GM11168 (cell line): ENCODE measurements at regions not wholly inside any gene's neighbourhood (a gene's known extent, or its start where the extent isn't known, plus 50 kb on each side); places are given as distances from the start of the nearest gene placed in this dataset.
"Not testable (repeated sequence)": the region's sequence is repeated elsewhere in the genome, so short reads cannot be mapped to it uniquely, and the experiment has no call there.

Experiments used
- in situ Hi-C: fragments of 300-500 bp; cut with MboI; formaldehyde crosslinking; loops from one replicate; pipeline ENCODE4 v1.12.0; 2022; ENCODE audit warnings: low sequenced_read_pairs; ENCODE audit not compliant: unreplicated experiment

DNA sequence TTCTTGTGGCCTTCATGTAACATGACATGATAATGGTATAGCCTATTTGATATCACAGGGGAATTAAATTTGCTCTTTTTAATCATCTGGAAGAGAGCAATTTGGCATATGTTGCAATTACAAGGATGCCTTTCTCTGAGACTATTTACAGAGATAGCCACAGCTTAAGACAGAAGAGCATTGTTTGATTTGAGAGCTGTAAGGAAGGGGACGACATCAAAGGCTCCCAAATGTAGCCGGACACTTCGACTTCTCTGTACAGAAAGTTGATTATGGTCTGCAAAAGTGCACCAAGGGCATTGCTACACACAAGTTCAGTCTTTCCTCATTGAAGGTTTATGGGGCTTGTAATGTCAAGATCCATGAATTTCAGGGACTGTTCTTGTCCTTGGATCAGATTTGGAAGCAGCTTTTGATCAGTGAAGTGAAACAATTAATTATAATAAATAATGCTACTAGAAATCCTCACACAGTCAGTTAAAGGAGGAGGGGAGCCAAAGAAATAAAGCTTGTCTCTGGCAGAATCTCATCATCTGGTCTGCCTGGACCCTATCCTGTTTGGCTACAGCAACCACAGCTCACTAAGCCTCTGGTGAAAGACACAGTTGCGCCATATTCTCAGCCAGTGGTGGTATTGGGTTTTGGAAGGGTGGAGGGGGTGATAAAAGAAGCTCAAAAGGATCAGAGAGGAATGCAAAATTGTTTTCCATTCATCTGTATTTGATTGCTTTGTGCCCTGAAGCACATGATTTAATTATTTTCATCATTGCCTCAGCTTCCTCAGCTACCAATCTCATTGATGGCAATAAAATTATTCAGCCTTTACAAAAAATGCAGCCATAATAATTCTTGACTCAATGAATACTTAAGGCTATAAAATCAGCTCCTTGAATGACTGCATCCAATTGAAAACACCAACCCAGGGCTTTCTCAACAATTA lies 654.3 kb upstream of the LCORL start:
- in situ Hi-C loops = no loop called here

DNA sequence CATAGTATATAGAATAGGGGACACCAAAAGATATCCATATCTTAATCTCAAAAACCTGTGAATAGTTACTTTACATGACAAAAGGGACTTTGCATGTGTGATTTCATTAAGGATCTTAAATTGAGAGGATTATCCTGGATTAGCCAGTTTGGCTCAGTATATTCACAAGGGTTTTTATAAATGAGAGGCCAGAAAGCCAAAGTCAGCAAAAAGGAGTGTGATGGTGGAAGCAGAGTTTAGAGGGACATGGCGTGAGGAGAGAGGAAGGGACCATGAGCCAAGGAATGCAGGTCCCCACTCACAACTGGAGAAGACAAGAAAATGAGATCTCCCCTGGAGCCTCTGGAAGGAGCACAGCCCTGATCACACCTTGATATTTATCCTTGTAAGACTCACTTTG lies 648.5 kb upstream of the LCORL start:
- in situ Hi-C loops = no loop called here

DNA sequence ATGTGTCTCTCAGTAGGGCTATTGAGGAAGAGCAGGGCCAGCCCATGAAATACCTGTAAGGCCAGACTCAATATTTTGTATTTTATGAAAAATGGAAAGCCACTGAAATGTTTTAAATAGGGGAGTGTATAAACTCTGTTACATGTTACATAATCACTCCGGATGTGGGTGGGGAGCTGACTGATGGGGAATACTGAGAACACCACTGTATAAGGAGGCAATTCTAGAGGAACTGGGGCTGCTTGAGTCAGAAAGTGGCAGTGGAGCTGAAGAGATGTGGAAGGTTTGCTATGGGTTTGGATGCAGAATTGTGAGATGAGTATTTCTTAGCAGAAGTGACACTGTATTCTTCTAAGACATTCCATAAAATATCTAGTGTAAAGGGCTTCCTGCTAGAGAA lies 647.8 kb upstream of the LCORL start:
- in situ Hi-C loops = no loop called here

DNA sequence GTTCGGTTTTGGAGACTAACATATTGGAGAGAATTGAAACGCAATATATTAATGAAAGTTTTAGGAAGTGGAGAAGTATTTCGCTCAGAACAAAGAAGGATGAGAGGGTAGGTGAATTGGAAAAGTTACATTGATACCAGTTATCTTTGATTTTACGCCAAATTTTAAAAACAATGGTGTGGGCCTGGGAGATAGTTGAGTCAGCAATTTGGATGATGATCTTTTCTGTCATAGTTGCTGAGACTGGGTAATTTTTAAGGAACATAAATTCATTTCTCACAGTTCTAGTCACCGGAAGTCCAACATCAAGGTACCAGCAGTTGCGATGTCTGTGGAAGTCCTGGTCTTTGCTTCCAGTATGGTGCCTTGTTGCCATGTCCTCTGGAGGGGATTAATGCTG lies 644.8 kb upstream of the LCORL start:
- in situ Hi-C loops = no loop called here

DNA sequence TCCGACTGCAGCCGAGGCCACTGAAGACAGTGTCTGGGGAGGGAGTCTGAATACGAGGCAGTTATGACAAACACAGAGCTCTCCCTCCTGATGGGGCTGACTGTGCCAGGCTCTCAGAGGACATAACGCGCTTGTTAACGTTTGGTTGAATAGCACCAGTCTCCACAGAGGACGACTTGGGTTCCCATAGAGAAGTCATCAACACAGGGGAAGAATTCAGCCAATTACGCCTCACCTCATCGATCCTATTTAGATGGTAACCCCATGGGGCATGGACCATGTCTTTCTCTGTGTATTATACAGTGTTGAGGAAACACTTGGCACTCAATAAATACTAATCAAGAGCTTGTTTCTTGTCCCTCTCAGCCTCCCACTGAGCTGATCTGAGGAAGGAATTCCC lies 642.6 kb upstream of the LCORL start:
- in situ Hi-C loops = no loop called here

DNA sequence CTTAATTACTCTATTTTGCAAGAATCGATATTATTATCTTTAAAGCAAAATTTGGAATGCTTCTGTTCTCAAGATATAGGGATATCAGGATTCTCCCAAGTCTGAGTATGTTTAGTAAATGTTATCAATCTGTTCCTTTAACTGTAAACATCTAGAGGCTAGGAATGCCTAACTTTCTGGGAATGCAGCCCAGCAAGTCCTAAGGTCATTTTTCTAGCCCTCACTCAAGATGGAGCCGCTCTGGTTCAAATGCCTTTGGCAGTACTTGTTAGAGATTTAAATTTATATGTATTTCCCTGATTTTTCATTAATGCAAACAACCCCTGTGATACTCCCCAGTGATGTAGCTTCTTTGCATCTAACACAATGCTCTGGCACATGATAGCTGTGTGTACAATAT lies 623.8 kb upstream of the LCORL start:
- in situ Hi-C loops = no loop called here

DNA sequence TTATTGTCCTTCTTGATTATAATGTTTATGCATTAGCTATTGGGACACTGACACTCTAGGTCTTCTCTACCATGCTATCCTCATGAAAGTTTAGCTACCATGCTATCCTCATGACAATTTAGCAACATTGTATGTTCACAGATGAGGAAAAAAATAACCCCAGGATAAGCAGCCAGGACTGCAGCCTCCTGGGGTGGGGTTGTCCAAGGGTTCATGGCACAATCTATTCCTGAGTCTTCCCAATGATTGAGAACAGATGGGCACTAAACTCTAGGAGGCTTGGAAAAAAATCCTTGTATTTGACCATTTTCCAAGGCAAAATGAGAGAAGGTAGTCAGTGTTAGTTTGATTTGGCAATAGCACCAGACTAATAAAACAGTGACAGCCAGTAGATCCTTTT lies 619.8 kb upstream of the LCORL start:
- in situ Hi-C loops = no loop called here

DNA sequence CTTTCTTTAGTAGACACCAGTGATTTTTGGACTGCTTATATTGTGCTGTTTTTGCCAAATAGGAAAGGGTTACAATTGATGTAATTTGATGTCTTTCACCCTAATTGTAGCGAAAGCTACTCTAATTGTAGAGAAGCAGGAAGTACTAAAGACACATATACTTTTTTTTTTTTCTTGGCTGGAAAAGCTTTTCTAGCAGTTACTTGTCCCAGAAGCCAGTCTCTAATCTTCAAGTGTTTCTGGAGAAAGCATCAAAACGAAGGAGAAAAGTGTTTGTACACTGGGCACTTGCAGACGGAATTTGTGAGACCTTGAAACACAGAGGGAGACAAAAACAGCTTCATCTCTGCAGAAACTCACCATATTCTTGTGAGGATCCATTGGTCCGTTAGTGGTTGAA lies 616.5 kb upstream of the LCORL start:
- in situ Hi-C loops = no loop called here

DNA sequence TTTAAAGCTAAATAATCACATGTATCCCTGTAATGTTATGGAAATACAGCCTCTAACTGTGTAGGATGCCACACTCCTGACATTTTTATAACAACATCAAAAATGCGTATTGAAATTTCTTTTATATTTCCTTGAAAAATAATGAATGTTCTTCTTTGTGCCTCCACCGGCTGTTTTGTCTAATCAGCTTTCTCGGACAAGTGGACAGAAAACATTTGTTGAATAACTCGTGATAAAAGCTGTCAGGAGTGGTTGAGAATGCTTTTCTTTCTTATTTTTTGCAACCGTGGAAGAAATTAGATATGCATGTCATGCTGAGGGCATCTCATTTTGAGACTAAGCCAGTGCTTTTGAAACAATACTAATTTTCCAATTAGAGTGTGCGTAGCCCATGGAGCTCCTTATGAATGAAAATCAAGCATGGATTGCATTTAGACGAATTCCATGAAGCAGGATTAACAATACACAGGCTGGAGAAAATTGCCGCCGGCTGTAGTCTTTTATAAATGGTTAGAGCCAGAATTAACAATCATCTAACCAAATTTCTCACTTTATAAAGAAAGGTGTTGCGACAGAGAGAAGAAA lies 614.5 kb upstream of the LCORL start:
- in situ Hi-C loops = no loop called here

DNA sequence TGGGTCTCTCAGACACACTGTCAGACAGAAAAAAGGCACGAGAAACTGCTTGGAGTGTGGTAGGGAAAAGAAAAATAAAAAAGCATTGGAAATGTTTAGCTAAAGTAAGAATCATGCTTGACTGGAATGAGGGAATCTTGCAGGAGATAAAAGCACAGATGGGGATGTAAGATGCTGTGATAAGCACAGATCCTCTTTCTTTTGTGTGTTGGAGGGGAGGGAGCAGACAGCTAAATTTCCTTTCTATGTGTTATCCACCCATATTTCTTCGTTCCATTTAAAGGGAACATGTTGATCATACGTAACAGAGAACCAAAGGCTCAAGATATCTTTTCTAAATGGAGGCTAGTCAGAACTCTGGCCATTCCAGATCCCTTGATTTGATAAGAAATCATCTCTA lies 614.0 kb upstream of the LCORL start:
- in situ Hi-C loops = no loop called here

DNA sequence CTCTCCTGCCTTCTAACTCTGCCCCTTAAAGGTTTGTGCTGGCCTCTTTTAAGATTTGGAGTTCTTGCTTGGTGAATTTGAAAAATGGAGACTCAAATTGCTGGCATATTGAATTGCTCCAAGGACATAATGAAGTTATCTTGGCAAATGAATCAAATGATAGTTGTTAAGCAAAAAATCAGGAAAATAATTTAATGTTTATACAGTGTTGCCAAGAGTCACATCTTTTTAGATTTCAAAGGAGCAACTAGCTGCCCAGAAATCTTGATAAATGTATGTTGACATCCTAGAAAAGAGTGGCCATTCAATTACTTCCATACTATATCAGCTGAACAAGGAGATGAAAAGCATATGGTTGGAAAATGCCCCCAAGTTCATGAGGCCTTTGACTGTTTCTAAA lies 610.0 kb upstream of the LCORL start:
- in situ Hi-C loops = no loop called here

DNA sequence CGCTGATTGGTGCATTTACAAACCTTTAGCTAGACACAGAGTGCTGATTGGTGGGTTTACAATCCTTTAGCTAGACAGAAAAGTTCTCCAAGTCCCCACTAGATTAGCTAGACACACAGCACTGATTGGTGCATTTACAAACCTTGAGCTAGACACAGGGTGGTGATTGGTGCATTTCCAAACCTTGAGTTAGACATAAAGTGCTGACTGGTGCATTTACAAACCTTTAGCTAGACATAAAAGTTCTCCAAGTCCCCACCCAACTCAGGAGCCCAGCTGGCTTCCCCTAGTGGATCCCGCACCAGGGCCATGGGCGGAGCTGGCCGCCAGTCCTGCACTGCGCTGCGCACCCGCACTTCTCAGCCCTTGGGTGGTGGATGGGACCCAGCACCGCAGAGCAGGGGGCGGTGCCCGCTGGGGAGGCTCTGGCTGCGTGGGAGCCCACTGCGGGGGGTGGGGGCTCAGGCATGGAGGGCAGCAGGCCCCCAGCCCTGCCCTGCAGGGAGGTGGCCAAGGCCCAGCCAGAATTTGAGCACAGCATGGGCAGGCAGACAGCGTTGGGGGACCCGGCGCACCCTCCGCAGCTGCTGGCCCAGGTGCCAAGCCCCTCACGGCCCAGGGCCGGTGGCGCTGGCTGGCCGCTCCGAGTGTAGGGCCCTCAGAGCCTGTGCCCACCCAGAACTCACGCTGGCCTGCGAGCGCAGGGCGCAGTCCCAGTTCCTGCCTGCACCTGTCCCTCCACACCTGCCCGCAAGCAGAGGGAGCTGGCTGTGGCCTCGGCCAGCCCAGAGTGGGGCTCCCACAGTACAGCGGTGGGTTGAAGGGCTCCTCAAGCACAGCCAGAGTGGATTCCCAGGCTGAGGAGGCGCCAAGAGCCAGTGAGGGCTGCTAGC lies 608.9 kb upstream of the LCORL start:
- in situ Hi-C loops = no loop called here

DNA sequence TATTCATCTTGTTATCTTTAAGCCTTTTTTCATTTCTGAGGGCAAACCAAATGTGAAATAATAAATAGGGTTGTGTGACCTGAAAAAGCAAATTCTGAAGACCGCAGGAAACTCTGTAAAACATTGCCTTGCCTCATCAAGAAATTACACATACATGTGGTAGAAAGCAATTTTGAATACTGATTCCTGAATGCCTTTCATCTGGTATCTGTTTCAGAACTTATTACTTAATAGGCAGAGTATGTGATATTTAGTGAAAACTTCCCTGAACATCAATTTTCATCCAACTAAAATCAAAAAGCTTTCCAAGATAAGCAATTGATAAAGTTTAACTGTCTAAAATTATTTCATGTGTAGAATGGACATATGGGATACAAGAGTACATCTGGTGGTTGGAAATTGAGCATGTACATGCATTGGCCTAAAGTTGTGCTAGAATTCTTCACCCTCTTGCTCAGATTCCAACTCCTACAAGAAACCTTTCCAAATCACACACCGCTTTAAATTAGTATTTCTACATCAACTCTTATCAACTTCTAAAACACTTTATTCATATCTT lies 606.0 kb upstream of the LCORL start:
- in situ Hi-C loops = no loop called here

DNA sequence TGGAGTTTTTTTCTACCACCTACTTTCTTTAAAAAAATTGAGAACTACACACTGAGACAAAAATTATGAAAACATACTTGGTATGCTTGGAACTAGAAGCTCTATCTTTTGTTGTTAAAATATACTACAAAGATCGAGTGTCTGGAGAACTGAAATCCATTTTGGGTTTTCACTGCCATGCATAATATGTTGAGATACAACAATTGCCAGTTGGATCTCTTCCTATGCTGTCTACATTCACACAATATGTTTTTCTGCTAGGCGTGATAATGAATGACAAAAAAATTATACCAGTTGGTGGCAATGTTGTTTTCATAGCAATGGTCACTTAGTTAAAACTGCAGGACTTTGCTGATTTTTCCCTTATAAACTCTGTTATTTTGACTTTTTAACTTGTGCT lies 605.4 kb upstream of the LCORL start:
- in situ Hi-C loops = no loop called here

DNA sequence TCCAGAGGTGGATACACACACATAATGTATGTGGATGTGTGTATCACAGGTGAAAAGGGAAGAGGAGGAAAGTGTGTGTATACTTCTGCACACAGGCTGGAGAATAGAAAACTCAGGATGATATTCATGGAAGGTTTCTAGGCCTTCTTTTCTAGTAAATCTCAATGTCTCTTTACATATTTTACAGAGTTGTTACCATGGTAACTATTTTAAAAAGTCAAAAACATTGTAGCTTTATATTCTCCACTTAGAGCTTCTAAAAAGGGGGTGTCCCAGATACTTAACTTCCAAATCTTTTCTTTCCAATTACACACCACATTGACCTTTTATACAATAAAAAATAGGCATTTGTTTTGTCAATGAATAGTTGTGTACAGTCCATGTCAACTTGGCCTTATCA lies 604.8 kb upstream of the LCORL start:
- in situ Hi-C loops = no loop called here

DNA sequence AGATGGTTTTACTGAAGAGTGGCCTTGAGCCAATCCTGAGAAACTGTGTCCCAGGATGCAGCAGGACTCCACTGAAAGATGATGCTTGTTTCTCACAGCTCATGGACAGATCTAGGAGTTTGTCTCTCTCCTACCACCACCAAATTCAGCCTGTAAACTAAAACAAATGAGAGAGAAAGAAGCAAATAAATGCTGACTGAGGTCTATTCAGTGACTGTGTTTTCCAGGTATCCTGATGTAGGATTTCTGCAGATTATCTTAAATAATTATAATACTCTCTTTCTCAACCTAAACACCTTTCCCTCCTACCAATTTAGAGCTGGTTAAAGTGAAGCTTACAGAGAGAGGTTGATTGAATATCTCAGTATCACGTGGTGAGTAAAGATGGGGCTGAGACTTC lies 599.6 kb upstream of the LCORL start:
- in situ Hi-C loops = no loop called here

DNA sequence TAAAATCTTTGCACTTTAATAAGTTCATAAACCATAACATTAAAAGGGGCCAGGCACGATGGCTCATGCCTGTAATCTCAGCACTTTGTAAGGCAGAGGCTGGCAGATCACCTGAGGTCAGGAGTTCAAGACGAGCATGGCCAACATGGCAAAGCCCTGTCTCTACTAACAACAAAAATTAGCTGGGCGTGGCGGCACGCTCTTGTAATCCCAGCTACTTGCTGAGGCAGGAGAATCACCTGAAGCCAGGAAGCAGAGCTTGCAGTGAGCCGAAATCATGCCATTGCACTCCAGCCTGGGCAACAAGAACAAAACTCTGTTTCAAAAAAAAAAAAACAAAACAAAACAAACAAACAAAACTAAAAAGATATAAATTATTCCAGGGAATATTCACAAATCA lies 595.2 kb upstream of the LCORL start:
- in situ Hi-C loops = no loop called here

DNA sequence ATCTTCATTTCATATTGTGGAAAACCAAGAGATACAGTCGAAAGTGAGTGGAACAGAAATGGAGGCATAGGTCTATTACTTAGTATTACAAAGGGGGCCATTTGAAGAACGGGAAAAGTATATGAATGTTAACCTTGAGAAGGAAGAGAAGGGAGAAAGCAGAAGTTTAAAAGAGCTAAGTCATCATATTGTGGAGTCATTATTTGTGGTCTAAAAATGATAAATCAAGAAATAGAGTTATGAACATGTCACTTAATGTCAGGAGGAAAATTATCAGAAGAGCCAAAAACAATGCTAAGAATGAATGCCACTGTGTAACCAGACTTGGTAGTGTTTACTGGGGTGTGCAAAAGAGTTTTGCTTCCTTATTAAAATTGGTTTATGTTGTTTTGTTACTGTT lies 589.5 kb upstream of the LCORL start:
- in situ Hi-C loops = no loop called here

DNA sequence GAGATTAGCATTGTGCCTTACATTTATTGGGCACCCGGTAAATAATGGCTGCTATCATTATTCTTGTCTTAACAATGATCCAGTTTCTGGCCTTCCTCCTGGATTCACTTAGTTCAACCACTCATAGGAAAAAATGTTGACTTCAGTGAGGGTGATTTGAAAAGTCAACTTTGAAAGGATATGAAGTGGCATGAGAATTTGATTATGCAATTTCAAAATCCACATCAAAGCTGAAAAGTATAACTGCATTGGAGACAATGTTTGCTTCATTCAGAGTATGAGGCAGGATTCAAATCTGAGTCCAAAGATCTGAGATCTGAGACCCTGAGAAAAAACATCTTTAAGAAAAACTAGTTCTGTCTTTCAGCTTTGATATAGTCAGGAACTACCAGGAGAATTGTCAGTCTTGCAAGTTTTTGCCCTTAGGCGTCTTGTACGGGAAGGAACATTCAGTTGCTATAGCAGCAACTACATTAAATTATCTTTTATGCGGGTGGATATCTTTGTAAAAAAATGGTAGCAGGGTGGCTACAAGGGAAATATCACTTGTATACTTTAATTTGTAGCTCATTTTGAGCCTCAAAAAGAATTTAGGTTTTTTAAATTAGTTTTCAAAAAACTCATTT lies 587.5 kb upstream of the LCORL start:
- in situ Hi-C loops = no loop called here

DNA sequence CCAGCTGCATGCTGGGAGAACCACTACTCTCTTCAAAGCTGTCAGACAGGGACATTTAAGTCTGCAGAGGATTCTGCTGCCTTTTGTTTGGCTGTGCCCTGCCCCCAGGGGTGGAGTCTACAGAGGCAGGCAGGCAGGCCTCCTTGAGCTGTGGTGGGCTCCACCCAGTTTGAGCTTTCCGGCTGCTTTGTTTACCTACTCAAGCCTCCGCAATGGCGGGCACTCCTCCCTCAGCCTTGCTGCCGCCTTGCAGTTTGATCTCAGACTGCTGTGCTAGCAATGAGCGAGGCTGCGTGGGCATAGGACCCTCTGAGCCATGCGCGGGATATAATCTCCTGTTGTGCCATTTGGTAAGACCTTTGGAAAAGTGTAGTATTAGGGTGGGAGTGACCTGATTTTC lies 581.1 kb upstream of the LCORL start:
- in situ Hi-C loops = not testable (repeated sequence)
